ENCODE measurements at regions not wholly inside any gene's neighbourhood (a gene's known extent, or its start where the extent isn't known, plus 50 kb on each side); places are given as distances from the start of the nearest gene placed in this dataset.

DNA sequence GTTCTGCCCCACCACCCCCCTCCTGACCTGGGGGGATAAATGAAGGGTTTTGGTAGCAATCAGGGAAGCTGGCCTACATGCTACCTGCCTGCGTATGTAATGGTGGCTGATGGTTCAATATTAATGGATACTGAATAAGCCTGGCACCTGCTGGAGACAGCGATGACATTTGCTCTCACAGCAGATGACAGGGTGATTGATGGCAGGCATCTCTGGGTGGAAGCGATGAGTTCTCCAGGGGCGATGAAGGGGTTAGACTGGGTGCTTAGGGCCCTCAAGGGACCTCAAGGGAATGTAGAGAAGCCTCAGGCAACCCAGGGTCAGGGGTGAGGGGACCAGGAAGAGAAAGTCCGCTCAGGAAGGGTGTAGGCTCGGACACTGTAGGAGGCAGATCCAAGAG lies 107.7 kb upstream of the MLN start:
- no peaks in the 10 kb centered on the region for H3K27me3 ChIP-seq
- H3K4me1 ChIP-seq, result no peaks in the 10 kb centered on the region
- H3K36me3 ChIP-seq (ENCODE audit: low read depth, missing control alignments), result no peaks in the 10 kb centered on the region
- no peaks in the 10 kb centered on the region for H3K9me3 ChIP-seq
- no peak overlapping the region for H3K27ac ChIP-seq
- intact Hi-C loops (cut with DNase I; ENCODE audit: low total_unique reads), result no loop called here
- no peak overlapping the region for H3K4me3 ChIP-seq
- 95 to 98% methylated on average over 6 of the region's 6 CpGs for WGBS, 2 donors
- DNase-seq, result no peak
- TF ChIP-seq, protein P1, sequence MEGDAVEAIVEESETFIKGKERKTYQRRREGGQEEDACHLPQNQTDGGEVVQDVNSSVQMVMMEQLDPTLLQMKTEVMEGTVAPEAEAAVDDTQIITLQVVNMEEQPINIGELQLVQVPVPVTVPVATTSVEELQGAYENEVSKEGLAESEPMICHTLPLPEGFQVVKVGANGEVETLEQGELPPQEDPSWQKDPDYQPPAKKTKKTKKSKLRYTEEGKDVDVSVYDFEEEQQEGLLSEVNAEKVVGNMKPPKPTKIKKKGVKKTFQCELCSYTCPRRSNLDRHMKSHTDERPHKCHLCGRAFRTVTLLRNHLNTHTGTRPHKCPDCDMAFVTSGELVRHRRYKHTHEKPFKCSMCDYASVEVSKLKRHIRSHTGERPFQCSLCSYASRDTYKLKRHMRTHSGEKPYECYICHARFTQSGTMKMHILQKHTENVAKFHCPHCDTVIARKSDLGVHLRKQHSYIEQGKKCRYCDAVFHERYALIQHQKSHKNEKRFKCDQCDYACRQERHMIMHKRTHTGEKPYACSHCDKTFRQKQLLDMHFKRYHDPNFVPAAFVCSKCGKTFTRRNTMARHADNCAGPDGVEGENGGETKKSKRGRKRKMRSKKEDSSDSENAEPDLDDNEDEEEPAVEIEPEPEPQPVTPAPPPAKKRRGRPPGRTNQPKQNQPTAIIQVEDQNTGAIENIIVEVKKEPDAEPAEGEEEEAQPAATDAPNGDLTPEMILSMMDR (IDR thresholded peaks at IDR 0.05), result no peak
- TF ChIP-seq POLR2A (IDR thresholded peaks at IDR 0.05), result no peak

DNA sequence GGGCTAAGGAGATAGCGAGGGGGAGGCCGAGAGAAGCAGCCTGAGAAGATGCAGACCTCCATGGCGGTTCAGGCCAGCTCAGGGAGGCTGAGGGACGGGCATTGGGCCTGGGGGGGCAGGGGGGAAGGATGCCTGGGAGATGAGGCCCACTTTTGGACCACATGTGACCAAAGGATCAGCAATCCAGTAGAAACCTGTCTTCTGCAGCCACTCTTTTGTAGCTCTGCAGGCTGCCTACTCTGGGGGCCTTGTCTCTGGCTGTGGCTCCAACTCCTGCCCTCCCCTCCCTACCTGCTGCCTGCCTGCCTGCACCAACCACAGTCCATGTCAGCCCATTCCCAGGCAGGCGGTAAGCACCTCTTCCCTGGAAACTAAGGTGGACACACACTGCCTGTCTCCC lies 106.8 kb upstream of the MLN start:
- WGBS, 2 donors, result 94 to 96% methylated on average over 5 of the region's 5 CpGs
- Histone ChIP-seq H3K4me1 (no peaks in the 10 kb centered on the region), H3K27me3 (no peaks in the 10 kb centered on the region), H3K27ac (no peak overlapping the region), H3K36me3 (ENCODE audit: low read depth, missing control alignments) (no peaks in the 10 kb centered on the region), H3K9me3 (no peaks in the 10 kb centered on the region), H3K4me3 (no peak overlapping the region)
- no peak for TF ChIP-seq POLR2A (IDR thresholded peaks at IDR 0.05)
- TF ChIP-seq, protein P1 (IDR thresholded peaks at IDR 0.05), result no peak
- DNase-seq, result no peak
- intact Hi-C loops (cut with DNase I; ENCODE audit: low total_unique reads), result no loop called here

DNA sequence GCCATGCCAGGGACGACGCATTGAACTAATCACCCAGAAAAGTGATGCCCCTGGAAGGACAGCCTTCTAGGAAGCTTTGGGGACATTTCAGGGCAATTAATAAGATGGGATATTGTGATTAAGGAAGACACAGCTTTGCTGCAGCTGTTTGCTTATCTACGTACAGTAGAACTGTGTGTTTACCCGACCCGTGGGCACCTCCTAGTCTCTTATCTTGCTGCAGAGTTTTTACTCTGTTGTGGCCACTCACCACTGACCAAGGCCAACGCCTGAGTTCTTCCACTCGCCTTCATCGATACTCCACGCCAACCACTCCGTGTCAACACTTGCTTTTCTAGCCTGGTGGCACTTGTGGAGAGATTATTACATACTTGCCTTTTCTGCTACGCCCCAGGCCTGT lies 105.9 kb upstream of the MLN start:
- intact Hi-C loops (cut with DNase I; ENCODE audit: low total_unique reads), result no loop called here
- Histone ChIP-seq H3K36me3 (ENCODE audit: low read depth, missing control alignments) (no peaks in the 10 kb centered on the region), H3K27ac (no peak overlapping the region), H3K27me3 (no peaks in the 10 kb centered on the region), H3K4me1 (no peaks in the 10 kb centered on the region), H3K4me3 (no peak overlapping the region), H3K9me3 (no peaks in the 10 kb centered on the region)
- no peak for DNase-seq
- TF ChIP-seq, protein P1 (IDR thresholded peaks at IDR 0.05), result no peak
- TF ChIP-seq POLR2A (IDR thresholded peaks at IDR 0.05), result no peak
- 57 to 76% methylated on average over 11 of the region's 11 CpGs for WGBS, 2 donors

DNA sequence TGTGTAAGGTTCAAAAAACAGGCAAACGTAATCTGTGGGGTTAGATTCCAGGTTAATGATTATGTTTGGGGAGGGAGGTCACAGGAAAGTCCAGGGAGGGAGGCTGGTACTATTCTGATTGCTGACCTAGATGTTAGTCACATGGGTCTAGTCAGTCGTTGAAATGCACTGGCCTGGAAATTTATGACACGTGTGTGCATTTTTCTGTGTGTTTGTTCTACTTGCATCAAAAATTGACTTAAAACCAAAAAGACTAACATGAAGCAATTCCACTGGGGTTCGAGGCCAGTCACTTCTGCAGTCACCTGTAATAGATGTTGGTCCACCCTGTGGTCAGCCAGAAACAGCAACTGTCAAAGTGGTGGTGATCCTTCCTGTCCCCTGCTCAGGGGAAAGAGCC lies 104.2 kb upstream of the MLN start:
- intact Hi-C loops (cut with DNase I; ENCODE audit: low total_unique reads), result no loop called here
- 66 to 87% methylated on average over 4 of the region's 4 CpGs for WGBS, 2 donors
- H3K4me3 ChIP-seq, result no peak overlapping the region

DNA sequence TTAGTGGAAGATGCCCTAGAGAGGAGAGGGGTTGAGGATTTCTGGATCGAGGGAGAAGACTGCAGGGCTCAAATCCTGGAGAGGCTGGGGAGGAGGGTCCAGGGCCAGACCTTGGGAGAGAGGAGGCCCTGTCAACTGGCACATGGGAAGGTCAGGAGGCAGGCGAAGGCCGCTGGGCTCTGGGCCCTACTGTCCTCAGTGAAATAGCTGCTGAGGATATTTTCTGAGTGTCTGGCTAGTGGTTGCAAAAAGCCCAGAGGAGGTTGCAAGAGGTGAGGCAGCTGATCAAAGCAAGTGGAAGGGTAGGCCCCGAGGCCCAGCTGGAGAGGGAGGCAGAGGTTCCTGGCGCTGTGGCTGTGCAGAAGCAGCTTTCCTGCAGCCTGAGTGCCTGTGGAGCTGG lies 103.4 kb upstream of the MLN start:
- DNase-seq, result no peak
- H3K4me1 ChIP-seq, result no peaks in the 10 kb centered on the region
- no peak overlapping the region for H3K4me3 ChIP-seq
- 58 to 66% methylated on average over 2 to 5 of the region's 5 CpGs for WGBS, 2 donors
- no peaks in the 10 kb centered on the region for H3K27me3 ChIP-seq
- H3K9me3 ChIP-seq, result no peaks in the 10 kb centered on the region
- intact Hi-C loops (cut with DNase I; ENCODE audit: low total_unique reads), result no loop called here
- H3K36me3 ChIP-seq (ENCODE audit: low read depth, missing control alignments), result no peaks in the 10 kb centered on the region
- no peak for TF ChIP-seq POLR2A (IDR thresholded peaks at IDR 0.05)
- TF ChIP-seq, protein P1 (IDR thresholded peaks at IDR 0.05), result no peak
- no peak overlapping the region for H3K27ac ChIP-seq

More for the DNA sequence above, 104.2 kb upstream of the MLN start:
- no peaks in the 10 kb centered on the region for H3K27me3 ChIP-seq
- TF ChIP-seq, protein P1 (IDR thresholded peaks at IDR 0.05), result no peak
- TF ChIP-seq POLR2A (IDR thresholded peaks at IDR 0.05), result no peak
- DNase-seq, result no peak
- H3K9me3 ChIP-seq, result no peaks in the 10 kb centered on the region
- no peaks in the 10 kb centered on the region for H3K4me1 ChIP-seq
- no peaks in the 10 kb centered on the region for H3K36me3 ChIP-seq (ENCODE audit: low read depth, missing control alignments)
- H3K27ac ChIP-seq, result no peak overlapping the region
